ENCODE measurements at regions not wholly inside any gene's neighbourhood (a gene's known extent, or its start where the extent isn't known, plus 50 kb on each side); places are given as distances from the start of the nearest gene placed in this dataset.
"Not testable (repeated sequence)": the region's sequence is repeated elsewhere in the genome, so short reads cannot be mapped to it uniquely, and the experiment has no call there.

DNA sequence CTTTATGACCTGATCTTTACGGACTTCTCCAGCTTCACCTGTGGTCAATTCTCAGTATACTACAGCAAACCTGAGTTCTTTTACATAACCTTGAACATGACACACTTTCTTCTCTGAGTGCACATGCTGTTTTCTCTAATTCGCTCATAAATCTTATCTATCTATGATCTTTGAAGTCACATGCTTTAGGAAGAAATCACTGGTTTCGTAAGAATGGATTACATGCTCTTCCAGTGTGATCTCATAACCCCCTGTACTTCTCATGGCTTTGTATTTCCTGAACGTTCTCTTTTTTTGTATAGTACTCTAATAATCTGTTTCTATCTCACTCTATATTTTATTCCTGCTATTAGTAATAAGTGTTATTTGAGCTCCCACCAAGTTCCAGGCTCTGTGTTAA lies 1165.2 kb downstream of the TBL1XR1 start:
- Histone ChIP-seq H2AK5ac (ENCODE audit: insufficient read length, low read length) (no peak overlapping the region), H2BK5ac (ENCODE audit: insufficient read length, low read length) (no peak overlapping the region), H2BK20ac (ENCODE audit: low read depth, low read length, poor library complexity, severe bottlenecking) (no peak overlapping the region), H3K18ac (ENCODE audit: insufficient read length, low read depth, low read length) (no peak overlapping the region), H3K27ac (ENCODE audit: insufficient read length, low read depth, low read length) (no peak overlapping the region), H3K4me2 (ENCODE audit: insufficient read depth, insufficient read length, low read length) (no peak overlapping the region), H3K4me1 (ENCODE audit: insufficient read depth, low read length) (no peaks in the 10 kb centered on the region), H3K9me3 (ENCODE audit: control insufficient read depth, low read depth, low read length) (no peaks in the 10 kb centered on the region), H3K23me2 (ENCODE audit: insufficient read length, low read depth, low read length, poor library complexity, severe bottlenecking) (no peaks in the 10 kb centered on the region), H2AFZ (ENCODE audit: low read length) (no peak overlapping the region), H3K79me1 (ENCODE audit: insufficient read depth, low read depth, low read length, poor library complexity, severe bottlenecking) (no peaks in the 10 kb centered on the region), H4K5ac (ENCODE audit: insufficient read length, low read depth, low read length) (no peak overlapping the region), H3K23ac (ENCODE audit: insufficient read length, low read depth, low read length) (no peak overlapping the region), H3K56ac (ENCODE audit: insufficient read length, low read depth, low read length) (no peak overlapping the region), H3K4ac (ENCODE audit: low read depth, low read length) (no peak overlapping the region), H3K27me3 (ENCODE audit: insufficient read depth, low read length) (no peaks in the 10 kb centered on the region), H2BK12ac (ENCODE audit: insufficient read length, low read depth, low read length) (no peak overlapping the region), H4K20me1 (ENCODE audit: control insufficient read depth, insufficient read depth, insufficient read length) (no peaks in the 10 kb centered on the region), H2BK15ac (ENCODE audit: low read depth, low read length) (no peak overlapping the region), H4K91ac (ENCODE audit: insufficient read length, low read depth, low read length) (no peak overlapping the region), H3K14ac (ENCODE audit: insufficient read depth, low read length) (no peak overlapping the region), H4K8ac (replicated peaks; ENCODE audit: insufficient read length, low read depth, low read length) (no peak overlapping the region), H2BK120ac (ENCODE audit: low read depth, low read length, poor library complexity, severe bottlenecking) (no peak overlapping the region), H3T11ph (ENCODE audit: low read length) (no peak overlapping the region), H3K9ac (ENCODE audit: extremely low read depth, insufficient read length, low read length) (no peak overlapping the region), H3K79me2 (ENCODE audit: insufficient read depth, low read length) (no peaks in the 10 kb centered on the region)
- no CpG with 5 or more reads among the region's 4 CpGs for WGBS (ENCODE audit: extremely low coverage, insufficient read length, low lambda C conversion rate)
- H3K27me3 Mint-ChIP-seq (ENCODE audit: low read depth): no peaks in the 10 kb centered on the region
- no peak for DNase-seq
- TF ChIP-seq, protein P1, sequence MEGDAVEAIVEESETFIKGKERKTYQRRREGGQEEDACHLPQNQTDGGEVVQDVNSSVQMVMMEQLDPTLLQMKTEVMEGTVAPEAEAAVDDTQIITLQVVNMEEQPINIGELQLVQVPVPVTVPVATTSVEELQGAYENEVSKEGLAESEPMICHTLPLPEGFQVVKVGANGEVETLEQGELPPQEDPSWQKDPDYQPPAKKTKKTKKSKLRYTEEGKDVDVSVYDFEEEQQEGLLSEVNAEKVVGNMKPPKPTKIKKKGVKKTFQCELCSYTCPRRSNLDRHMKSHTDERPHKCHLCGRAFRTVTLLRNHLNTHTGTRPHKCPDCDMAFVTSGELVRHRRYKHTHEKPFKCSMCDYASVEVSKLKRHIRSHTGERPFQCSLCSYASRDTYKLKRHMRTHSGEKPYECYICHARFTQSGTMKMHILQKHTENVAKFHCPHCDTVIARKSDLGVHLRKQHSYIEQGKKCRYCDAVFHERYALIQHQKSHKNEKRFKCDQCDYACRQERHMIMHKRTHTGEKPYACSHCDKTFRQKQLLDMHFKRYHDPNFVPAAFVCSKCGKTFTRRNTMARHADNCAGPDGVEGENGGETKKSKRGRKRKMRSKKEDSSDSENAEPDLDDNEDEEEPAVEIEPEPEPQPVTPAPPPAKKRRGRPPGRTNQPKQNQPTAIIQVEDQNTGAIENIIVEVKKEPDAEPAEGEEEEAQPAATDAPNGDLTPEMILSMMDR (conservative IDR thresholded peaks at IDR 0.05): no peak
- H3K9me3 Mint-ChIP-seq: peaks cover 5 to 8% of the 10 kb centered on the region in 2 experiments; a peak in 2 of 5 replicates
- no peak overlapping the region for H3K4me3 Mint-ChIP-seq
- H3K36me3 Mint-ChIP-seq (ENCODE audit: insufficient read depth in 1 of 3, low read depth in 3 of 3): peaks cover 0 to 10% (median 0%) of the 10 kb centered on the region in 3 experiments; a peak in 2 of 7 replicates
- H3K4me1 Mint-ChIP-seq: peaks cover 0 to 4% of the 10 kb centered on the region in 2 experiments; a peak in 2 of 4 replicates
- H3K27ac Mint-ChIP-seq: no peak overlapping the region

DNA sequence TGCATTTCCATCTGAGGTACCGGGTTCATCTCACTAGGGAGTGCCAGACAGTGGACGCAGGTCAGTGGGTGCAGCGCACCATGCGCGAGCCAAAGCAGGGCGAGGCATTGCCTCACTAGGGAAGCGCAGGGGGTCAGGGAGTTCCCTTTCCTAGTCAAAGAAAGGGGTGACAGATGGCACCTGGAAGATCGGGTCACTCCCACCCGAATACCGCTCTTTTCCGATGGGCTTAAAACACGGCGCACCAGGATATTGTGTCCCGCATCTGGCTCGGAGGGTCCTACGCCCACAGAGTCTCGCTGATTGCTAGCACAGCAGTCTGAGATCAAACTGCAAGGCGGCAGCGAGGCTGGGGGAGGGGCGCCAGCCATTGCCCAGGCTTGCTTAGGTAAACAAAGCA lies 1157.1 kb downstream of the NAALADL2 start:
- not testable (repeated sequence) for H4K91ac ChIP-seq (ENCODE audit: insufficient read length, low read depth, low read length)

More for the DNA sequence above, 1157.1 kb downstream of the NAALADL2 start:
- not testable (repeated sequence) for H3K4me1 ChIP-seq (ENCODE audit: insufficient read depth, low read length); H4K8ac ChIP-seq (replicated peaks; ENCODE audit: insufficient read length, low read depth, low read length); H3K27me3 ChIP-seq (ENCODE audit: insufficient read depth, low read length); H3K4me2 ChIP-seq (ENCODE audit: insufficient read depth, insufficient read length, low read length); H3K18ac ChIP-seq (ENCODE audit: insufficient read length, low read depth, low read length); H3K79me1 ChIP-seq (ENCODE audit: insufficient read depth, low read depth, low read length, poor library complexity, severe bottlenecking); H2BK15ac ChIP-seq (ENCODE audit: low read depth, low read length); H3K79me2 ChIP-seq (ENCODE audit: insufficient read depth, low read length); H2BK120ac ChIP-seq (ENCODE audit: low read depth, low read length, poor library complexity, severe bottlenecking); H2AFZ ChIP-seq (ENCODE audit: low read length); H3T11ph ChIP-seq (ENCODE audit: low read length); H3K9me3 ChIP-seq (ENCODE audit: control insufficient read depth, low read depth, low read length); H3K9ac ChIP-seq (ENCODE audit: extremely low read depth, insufficient read length, low read length); H2BK5ac ChIP-seq (ENCODE audit: insufficient read length, low read length); H3K56ac ChIP-seq (ENCODE audit: insufficient read length, low read depth, low read length); H4K20me1 ChIP-seq (ENCODE audit: control insufficient read depth, insufficient read depth, insufficient read length); H2BK12ac ChIP-seq (ENCODE audit: insufficient read length, low read depth, low read length); H2BK20ac ChIP-seq (ENCODE audit: low read depth, low read length, poor library complexity, severe bottlenecking); H3K4me1 Mint-ChIP-seq; H3K23me2 ChIP-seq (ENCODE audit: insufficient read length, low read depth, low read length, poor library complexity, severe bottlenecking); H3K27ac ChIP-seq (ENCODE audit: insufficient read length, low read depth, low read length); H3K27me3 Mint-ChIP-seq (ENCODE audit: low read depth); H3K4ac ChIP-seq (ENCODE audit: low read depth, low read length); H4K5ac ChIP-seq (ENCODE audit: insufficient read length, low read depth, low read length); H3K23ac ChIP-seq (ENCODE audit: insufficient read length, low read depth, low read length); H2AK5ac ChIP-seq (ENCODE audit: insufficient read length, low read length)
- DNase-seq: peak; percentile 26
- 0 out of 2 replicates have a peak overlapping the region, but pooled peaks have one; percentile 47 for H3K14ac ChIP-seq (ENCODE audit: insufficient read depth, low read length)
- Mint-ChIP-seq H3K9me3 (peaks cover 12 to 29% of the 10 kb centered on the region in 2 experiments), H3K4me3 (peak overlapping the region in 1 of 2 experiments; percentile 47; a peak in 2 of 5 replicates), H3K27ac (peak overlapping the region in 1 of 3 experiments; percentile 64; a peak in 2 of 7 replicates), H3K36me3 (ENCODE audit: insufficient read depth in 1 of 3, low read depth in 3 of 3) (peaks cover 3 to 27% (median 10%) of the 10 kb centered on the region in 3 experiments; a peak in 4 of 7 replicates)
- WGBS (ENCODE audit: extremely low coverage, insufficient read length, low lambda C conversion rate): no CpG with 5 or more reads among the region's 20 CpGs

All from H9 (cell line).